Epithelial cell of prostate (primary cell): ENCODE measurements at regions not wholly inside any gene's neighbourhood (a gene's known extent, or its start where the extent isn't known, plus 50 kb on each side); places are given as distances from the start of the nearest gene placed in this dataset.

Experiments
- DNase-seq: peaks from one replicate; pipeline ENCODE4 v3.0.0-alpha.2; 2011; ENCODE audit warnings: low read depth, low spot score
- H3K27ac ChIP-seq: fragments of 450-650 bp; 2 replicates; pipeline ENCODE4 v1.5.1; 2017; ENCODE audit warnings: mild to moderate bottlenecking

DNA sequence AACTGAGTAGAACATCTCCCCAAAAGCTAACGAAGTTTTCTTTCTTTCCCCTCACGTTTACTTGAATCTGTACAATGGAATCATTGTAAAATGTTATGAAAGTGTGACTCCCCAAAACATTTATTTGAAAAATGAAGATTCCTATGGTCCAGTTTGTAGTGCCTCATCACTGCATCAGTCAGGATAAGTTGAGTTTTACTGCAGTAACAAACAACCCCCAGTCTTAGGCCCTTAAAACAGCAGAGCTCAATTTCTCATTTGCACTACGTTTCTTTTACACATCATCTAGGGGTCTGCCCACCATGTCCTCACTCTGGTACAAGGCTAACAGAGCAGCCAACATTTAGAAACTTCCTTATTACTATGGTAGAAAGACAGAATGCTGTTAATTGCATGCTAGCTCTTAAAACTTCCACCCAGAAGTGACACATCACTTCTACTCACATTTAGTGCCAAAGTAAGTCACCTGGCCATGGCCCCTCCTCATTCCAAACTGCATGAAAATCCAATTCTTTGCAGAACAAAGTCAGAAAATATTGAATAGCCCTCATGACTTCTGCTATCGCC lies 546.4 kb downstream of the MED13L start:
- DNase-seq: no peak
- no peak overlapping the region for H3K27ac ChIP-seq

GRCh38 chr12:115726691-115727090 lies 550.8 kb downstream of the MED13L start:
- peak overlapping the region; percentile 21 for H3K27ac ChIP-seq

GRCh38 chr12:115722181-115722580 lies 555.3 kb downstream of the MED13L start:
- DNase-seq: no peak

More at GRCh38 chr12:115726691-115727090, 550.8 kb downstream of the MED13L start:
- no peak for DNase-seq

DNA sequence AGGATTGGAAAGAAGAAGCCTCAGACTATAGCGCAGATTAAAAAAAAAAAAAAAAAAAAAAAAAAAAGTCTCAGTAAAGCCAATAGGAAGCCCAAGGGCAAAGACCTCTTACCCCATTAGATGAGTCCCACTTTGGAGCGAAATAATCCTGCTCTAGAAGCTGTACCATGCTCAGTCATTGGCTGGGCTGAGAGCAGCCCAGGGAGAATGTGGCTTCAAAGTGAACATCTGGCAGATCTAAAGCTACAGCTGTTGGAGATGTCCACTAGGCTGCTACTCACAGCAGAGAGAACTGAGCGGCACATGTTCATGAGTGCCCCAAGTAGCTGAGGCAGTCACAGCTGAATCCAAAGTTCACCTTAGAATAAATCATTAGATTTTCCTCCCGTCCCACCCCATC lies 560.9 kb downstream of the MED13L start:
- no peak overlapping the region for H3K27ac ChIP-seq
- no peak for DNase-seq

More at GRCh38 chr12:115722181-115722580, 555.3 kb downstream of the MED13L start:
- no peak overlapping the region for H3K27ac ChIP-seq

DNA sequence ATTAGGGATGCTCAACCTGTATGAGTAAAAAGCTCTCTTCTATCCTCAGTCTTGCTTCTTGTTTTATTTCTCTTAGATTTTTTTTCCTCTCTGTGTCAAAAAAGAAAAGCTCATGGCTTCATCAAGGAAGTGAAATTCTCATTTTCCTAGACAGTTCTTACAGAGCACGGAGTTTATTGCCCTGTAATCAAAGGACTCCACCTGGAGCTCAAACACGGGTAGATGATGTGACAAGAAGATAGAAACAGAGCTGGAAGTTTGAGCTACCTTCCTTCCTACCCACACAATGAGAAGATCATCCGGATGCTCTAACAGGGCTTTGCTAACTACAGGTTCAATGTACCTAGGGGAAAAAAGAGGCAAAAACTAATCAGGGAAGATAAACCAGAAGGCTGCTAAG lies 564.8 kb downstream of the MED13L start:
- DNase-seq: no peak
- H3K27ac ChIP-seq: no peak overlapping the region

GRCh38 chr12:115710104-115710564 lies 567.4 kb downstream of the MED13L start:
- DNase-seq: peak; percentile 40
- H3K27ac ChIP-seq: no peak overlapping the region

GRCh38 chr12:115709540-115710011 lies 567.9 kb downstream of the MED13L start:
- no peak overlapping the region for H3K27ac ChIP-seq
- no peak for DNase-seq

GRCh38 chr12:115708801-115709200 lies 568.7 kb downstream of the MED13L start:
- no peak overlapping the region for H3K27ac ChIP-seq
- DNase-seq: no peak

- DNase-seq: no peak
- no peak overlapping the region for H3K27ac ChIP-seq
These were observed 576.5 kb downstream of the MED13L start for GRCh38 chr12:115700896-115701465.

- no peak overlapping the region for H3K27ac ChIP-seq
- no peak for DNase-seq
These were observed 577.4 kb downstream of the MED13L start for GRCh38 chr12:115700081-115700480.

DNA sequence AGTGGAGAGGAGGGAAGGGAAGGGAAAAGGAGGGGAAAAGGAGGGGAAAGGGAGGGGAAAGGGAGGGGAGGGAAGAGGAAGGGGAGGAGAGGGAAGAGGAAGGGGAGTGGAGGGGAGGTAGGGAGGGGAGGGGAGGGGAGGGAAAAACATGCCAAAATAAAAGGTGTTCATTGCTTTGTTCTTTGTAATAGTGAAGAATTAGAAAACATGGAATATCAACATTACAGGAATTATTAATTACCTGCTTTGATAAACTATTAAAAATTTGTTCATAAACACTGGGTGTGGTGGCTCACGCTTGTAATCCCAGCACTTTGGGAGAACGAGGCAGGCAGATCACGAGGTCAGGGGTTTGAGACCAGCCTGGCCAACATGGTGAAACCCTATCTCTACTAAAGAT lies 579.2 kb downstream of the MED13L start:
- H3K27ac ChIP-seq: no peak overlapping the region

DNA sequence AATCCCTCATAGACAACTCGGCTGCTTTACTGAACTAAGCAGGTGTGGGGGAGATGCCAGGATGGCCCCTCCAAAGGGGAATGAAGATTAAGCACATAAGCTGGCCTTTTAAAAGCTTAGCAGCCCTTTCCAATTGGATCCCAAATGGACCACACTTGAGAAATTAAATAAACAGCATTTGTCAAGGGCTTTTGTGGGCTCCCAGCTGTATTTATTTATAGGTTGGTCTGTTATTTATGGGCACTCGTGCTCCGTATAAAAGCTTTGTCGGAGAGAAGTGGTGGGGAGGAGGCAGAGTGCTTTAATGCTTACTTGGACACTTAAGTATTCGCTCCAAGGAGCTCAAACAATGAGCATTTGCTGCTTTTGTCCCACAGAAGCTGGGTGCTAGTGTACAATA lies 580.2 kb downstream of the MED13L start:
- no peak overlapping the region for H3K27ac ChIP-seq
- DNase-seq: no peak

More for the DNA sequence above, 579.2 kb downstream of the MED13L start:
- DNase-seq: no peak

DNA sequence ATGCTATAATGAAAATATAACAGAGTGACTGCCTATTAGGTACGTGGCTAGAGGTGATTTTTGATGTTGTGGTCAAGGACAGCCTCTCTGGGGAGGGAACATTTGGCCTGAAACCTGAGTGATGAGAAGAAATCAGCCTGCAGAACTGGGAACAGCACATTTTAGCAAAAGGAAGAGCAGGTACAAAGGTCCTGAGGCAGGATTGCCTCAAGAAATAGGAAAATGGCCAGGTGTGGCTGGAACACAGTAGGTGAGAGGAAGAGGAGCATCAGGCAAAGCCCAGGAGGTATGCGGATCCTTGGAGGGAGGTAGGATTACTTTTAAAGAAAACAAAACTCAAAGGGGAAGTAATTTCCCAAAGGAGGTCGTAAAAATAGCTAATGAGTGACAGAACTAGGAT lies 582.9 kb downstream of the MED13L start:
- no peak overlapping the region for H3K27ac ChIP-seq
- no peak for DNase-seq

DNA sequence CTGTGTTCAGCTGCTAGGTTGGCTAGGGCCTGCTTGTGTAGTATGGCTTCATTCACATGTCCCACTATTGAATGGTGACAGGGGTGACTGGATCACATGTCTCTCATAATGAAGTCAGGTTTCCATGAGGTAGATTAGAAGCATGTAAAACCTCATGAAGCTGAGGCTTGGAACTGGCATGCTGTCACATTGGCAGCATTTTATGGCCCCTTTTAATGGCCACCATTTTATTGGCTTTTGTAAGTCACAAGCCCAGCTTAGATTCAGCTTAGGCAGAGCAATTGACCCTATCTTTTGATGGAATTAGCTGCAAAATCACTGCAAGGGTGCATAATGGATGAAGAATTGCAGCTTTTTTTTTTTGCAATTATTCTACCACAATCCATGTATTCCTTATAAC lies 583.5 kb downstream of the MED13L start:
- no peak overlapping the region for H3K27ac ChIP-seq
- DNase-seq: no peak

- DNase-seq: no peak
These were observed 586.4 kb downstream of the MED13L start for GRCh38 chr12:115691123-115691522.

DNA sequence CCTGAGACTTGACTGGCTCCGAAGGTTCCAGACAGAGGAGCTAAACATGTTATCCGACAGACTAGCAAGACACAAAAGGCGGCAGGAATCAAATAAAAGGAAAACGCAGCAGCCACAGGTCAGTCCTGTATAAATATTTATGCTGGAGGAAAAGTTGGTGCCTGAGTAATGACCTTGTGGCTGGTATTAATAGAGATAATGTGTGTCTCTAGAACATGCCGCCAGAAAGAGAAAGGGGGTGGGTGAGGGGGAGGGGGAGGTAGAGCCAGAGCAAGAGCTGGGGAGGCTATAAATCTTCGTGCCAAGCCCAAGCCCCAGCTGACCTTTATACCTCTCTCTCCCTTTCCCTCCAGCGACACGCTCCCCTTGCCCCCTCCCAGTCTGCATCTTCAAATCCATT lies 590.4 kb downstream of the MED13L start:
- no peak overlapping the region for H3K27ac ChIP-seq
- DNase-seq: no peak

More at GRCh38 chr12:115691123-115691522, 586.4 kb downstream of the MED13L start:
- H3K27ac ChIP-seq: no peak overlapping the region

DNA sequence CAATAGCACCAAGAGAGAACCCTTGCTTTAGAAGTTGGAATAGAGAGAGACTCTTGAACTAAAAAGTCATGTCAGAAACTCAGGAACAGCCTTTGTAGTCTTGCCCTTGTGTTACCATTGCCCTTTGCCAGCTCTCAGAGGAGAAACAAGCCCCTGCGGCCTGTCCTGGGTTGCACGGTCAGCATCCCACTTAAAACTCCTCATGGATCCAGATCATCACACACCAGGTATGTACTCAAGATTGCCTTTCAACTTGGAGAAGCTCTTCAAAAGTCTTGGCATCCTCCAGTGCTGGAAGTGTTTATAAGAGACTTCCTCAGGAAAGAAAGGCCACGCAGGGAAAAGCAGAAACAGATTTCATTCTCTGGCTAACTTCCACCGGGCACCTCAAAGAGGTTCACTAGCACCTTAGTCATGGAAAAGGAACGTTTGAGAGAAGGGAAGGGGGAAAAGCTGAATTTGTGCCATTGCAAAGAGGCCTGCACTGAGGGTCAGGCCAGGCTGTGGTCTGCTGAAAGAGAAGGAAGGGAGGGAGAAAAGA lies 594.2 kb downstream of the MED13L start:
- H3K27ac ChIP-seq: no peak overlapping the region

DNA sequence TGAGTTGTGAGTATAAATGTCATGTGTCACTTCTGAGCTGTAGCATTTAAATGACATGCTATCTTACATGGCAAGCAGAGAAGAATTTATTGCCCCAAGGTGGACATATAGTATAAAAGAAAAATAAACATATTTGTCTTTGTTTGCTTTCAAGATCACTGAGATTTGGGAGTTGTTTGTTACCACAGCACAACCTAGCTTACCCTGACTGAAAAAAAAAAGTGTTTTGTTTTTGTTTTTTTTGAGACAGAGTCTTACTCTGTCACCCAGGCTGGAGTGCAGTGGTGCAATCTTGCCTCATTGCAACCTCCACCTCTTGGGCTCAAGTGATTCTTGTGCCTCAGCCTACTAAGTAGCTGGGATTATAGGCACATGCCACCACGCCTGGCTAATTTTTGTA lies 596.5 kb downstream of the MED13L start:
- H3K27ac ChIP-seq: no peak overlapping the region
- no peak for DNase-seq

More for the DNA sequence above, 594.2 kb downstream of the MED13L start:
- DNase-seq: no peak

- H3K27ac ChIP-seq: no peak overlapping the region
- DNase-seq: no peak
These were observed 604.9 kb downstream of the MED13L start for GRCh38 chr12:115672506-115673080.

- H3K27ac ChIP-seq: no peak overlapping the region
- DNase-seq: no peak
These were observed 605.4 kb downstream of the MED13L start for GRCh38 chr12:115672086-115672485.

- H3K27ac ChIP-seq: no peak overlapping the region
- DNase-seq: no peak
These were observed 606.6 kb downstream of the MED13L start for GRCh38 chr12:115670869-115671268.
